HG03565 (cell line): ENCODE measurements at regions not wholly inside any gene's neighbourhood (a gene's known extent, or its start where the extent isn't known, plus 50 kb on each side); places are given as distances from the start of the nearest gene placed in this dataset.

Source experiments
- ATAC-seq: cut with Tn5 transposase; IDR thresholded peaks from one replicate; pipeline ENCODE4 v1.9.1; 2021; ENCODE audit warnings: mild to moderate bottlenecking, moderate library complexity; ENCODE audit not compliant: unreplicated experiment

DNA sequence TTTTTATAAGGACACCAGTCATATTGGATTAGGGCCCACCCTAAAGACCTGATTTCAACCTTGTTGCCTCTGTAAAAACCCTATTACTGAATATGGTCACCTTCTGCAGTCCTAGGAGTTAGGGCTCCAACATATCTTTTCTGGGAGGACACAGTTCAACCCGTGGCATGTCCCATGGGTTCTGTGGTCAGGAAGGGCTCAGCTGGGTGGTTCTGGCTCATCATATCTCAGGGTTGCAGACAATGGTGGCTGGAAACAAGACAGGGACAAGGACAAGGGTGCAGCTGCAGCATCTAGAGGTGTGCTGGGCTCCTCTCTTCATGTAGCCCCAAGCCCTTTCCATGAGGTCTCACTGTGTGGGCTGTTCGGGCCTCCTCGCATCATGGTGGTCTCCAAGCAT lies 63.1 kb upstream of the FOXF1 start:
- no peak for ATAC-seq

DNA sequence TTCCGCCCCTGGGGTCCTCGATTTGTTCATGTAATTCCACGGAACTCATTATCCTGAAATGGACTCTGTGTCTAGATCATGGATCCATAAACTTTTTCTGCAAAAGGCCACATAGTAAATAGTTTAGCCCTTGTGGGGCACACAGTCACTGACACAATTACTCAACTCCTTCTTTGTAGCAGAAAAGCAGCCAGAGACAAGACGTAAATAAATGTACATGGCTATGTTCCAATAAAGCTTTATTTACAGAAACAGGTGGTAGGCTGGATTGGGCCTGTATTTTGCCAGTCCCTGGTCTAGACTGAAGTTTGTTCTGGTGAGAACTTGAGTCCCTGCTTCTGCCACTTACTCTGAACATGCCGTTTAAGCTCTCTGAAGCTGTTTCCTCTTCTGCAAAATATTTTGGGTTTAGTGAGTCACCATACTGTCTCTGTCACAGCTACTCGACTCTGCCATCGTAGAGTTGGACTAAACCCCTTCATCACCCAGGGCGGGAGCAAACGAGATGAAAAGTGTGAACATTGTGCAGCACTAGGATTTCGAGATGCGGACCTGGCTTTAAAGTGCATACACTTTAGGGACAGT lies 61.9 kb upstream of the FOXF1 start:
- ATAC-seq: no peak

GRCh38 chr16:86449446-86450095 lies 60.8 kb upstream of the FOXF1 start:
- no peak for ATAC-seq

GRCh38 chr16:86450691-86451090 lies 59.6 kb upstream of the FOXF1 start:
- ATAC-seq: no peak

DNA sequence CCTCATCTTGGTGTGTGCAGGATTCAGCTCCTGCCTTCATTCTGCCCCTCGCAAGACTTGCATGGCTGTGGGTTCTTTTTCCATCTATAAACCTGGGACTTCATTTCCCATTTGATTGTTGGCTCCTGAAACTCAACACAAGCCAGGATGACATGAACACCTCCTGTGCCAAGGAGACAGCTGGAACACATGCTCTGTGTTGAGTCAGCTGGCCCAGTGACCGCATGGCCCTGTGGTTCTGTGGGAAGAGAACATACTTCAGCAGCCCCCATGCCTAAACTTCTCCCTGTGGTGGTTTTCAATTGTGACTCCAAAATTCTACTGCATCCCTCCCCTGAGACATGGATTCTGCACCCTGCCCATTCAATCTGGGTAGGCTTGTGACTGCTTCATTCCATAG lies 57.9 kb upstream of the FOXF1 start:
- no peak for ATAC-seq

- ATAC-seq: no peak
These were observed 55.2 kb upstream of the FOXF1 start for GRCh38 chr16:86455116-86455515.

DNA sequence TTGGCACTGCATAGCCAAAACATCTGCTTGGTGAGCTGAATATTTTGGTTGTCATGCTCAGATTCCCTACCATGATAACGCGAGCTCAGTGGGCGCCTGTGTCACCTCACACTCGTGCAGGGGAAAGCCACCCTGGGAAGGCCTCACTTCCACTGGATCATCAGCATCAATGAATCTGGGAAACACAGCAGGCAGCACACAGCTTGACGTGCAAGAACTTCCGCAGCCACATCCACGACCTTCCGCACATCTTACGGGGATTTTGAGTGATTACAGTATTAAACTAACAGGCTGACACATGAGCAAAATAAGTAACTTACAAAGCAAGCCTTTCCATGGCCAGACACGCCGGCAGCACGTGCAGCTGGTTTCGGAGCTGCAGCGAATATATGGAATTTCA lies 54.7 kb upstream of the FOXF1 start:
- no peak for ATAC-seq

GRCh38 chr16:86457501-86458148 lies 52.7 kb upstream of the FOXF1 start:
- ATAC-seq: no peak

- ATAC-seq: no peak
These were observed 52.1 kb upstream of the FOXF1 start for GRCh38 chr16:86458149-86458777.

GRCh38 chr16:86459266-86459665 lies 51.1 kb upstream of the FOXF1 start:
- ATAC-seq: no peak
